Activated naive CD8-positive, alpha-beta T cell treated with anti-CD3 and anti-CD28 coated beads for 36 hours (primary cell): ENCODE measurements at regions not wholly inside any gene's neighbourhood (a gene's known extent, or its start where the extent isn't known, plus 50 kb on each side); places are given as distances from the start of the nearest gene placed in this dataset.
"Not testable (repeated sequence)": the region's sequence is repeated elsewhere in the genome, so short reads cannot be mapped to it uniquely, and the experiment has no call there.

Source experiments
- DNase-seq: peaks from one replicate; pipeline ENCODE4 v3.0.0; 2021
- H3K27ac Mint-ChIP-seq: one replicate; pipeline ENCODE4 v1.8.0; 2022; ENCODE audit warnings: mild to moderate bottlenecking, moderate library complexity, mixed read lengths
- H3K27me3 Mint-ChIP-seq: one replicate; pipeline ENCODE4 v1.8.0; 2022; ENCODE audit warnings: mild to moderate bottlenecking, mixed read lengths
- H3K36me3 Mint-ChIP-seq: one replicate; pipeline ENCODE4 v1.8.0; 2021; ENCODE audit warnings: mild to moderate bottlenecking, mixed read lengths
- H3K4me1 Mint-ChIP-seq: one replicate; pipeline ENCODE4 v1.8.0; 2021; ENCODE audit warnings: mixed read lengths
- H3K4me3 Mint-ChIP-seq: one replicate; pipeline ENCODE4 v1.8.0; 2022; ENCODE audit warnings: mild to moderate bottlenecking, moderate library complexity, mixed read lengths
- H3K9me3 Mint-ChIP-seq: one replicate; pipeline ENCODE4 v1.8.0; 2022; ENCODE audit warnings: mixed read lengths

GRCh38 chr12:4202487-4202886 lies 71.1 kb upstream of the CCND2 start:
- Mint-ChIP-seq H3K9me3 (no peaks in the 10 kb centered on the region), H3K27me3 (no peaks in the 10 kb centered on the region), H3K4me3 (no peak overlapping the region), H3K27ac (no peak overlapping the region), H3K36me3 (no peaks in the 10 kb centered on the region), H3K4me1 (peaks cover 4% of the 10 kb centered on the region)
- no peak for DNase-seq

GRCh38 chr12:4201333-4202100 lies 72.0 kb upstream of the CCND2 start:
- peaks cover 4% of the 10 kb centered on the region for H3K4me1 Mint-ChIP-seq
- no peaks in the 10 kb centered on the region for H3K9me3 Mint-ChIP-seq
- no peak for DNase-seq
- no peak overlapping the region for H3K4me3 Mint-ChIP-seq
- H3K27ac Mint-ChIP-seq, result no peak overlapping the region
- H3K27me3 Mint-ChIP-seq, result no peaks in the 10 kb centered on the region
- no peaks in the 10 kb centered on the region for H3K36me3 Mint-ChIP-seq

DNA sequence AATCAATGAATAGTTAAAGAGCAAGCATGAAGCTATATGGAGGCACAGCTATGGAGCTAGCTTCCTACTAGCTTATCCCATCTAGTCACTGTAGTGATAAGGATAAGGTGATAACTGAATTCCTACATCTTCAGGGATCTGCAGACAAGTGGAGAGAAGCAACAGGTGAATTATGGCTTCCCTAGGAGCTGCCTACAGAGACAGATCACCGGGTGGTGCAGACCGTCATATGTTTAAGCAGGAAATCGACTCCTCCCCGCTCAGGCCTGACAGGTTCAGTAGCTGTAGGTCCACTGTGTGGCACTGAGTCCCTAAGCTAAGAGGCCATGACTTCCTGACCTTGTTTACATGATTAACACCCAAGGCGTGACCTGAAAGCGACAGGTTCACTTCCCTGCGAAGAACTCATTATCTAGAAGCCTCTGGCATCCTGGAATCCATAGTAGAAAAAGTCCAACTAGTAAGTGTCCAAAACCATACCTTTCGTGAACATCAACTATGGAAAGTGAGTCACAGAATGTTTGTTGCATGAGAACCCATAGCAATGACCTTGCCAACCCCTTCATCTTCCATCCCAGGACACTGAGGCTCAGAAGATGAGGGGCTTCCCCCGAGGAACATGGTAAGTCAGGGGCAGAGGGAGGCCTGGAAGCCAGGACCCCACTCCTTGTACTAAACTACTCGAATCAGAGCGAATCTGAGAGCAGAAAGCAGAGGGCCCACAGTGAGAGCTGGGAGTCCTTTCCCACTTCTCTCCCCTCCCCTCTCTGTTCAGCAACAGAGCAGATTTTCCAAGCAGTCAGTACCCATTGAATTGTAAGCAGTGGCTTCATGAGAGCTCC lies 75.4 kb upstream of the CCND2 start:
- no peak for DNase-seq
- no peaks in the 10 kb centered on the region for H3K27me3 Mint-ChIP-seq
- H3K4me3 Mint-ChIP-seq, result no peak overlapping the region
- H3K4me1 Mint-ChIP-seq, result peaks cover 4% of the 10 kb centered on the region
- H3K27ac Mint-ChIP-seq, result no peak overlapping the region
- no peaks in the 10 kb centered on the region for H3K9me3 Mint-ChIP-seq
- no peaks in the 10 kb centered on the region for H3K36me3 Mint-ChIP-seq

- peaks cover 4% of the 10 kb centered on the region for H3K4me1 Mint-ChIP-seq
- no peak overlapping the region for H3K4me3 Mint-ChIP-seq
- H3K27ac Mint-ChIP-seq, result no peak overlapping the region
- no peak for DNase-seq
- H3K36me3 Mint-ChIP-seq, result no peaks in the 10 kb centered on the region
- H3K9me3 Mint-ChIP-seq, result no peaks in the 10 kb centered on the region
- H3K27me3 Mint-ChIP-seq, result no peaks in the 10 kb centered on the region
These were observed 76.6 kb upstream of the CCND2 start for GRCh38 chr12:4196805-4197420.

DNA sequence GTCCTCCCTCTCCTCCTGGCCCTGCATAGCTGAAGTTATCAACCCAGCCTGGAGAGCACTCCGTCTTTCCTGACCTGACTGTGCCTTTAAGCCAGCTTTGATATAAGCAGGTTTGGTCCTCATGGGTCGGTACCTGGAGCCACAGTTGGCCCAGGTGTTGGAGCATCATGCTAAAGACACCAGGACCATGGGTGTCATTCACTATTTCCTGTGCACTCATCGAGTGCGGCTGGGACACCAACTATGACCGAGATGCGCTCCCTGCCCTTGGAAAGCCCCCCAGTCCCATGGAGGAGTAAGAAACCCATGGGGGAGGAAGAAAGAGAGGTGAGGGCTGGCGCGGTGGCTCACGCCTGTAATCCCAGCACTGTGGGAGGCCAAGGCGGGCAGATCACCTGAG lies 78.9 kb upstream of the CCND2 start:
- no peaks in the 10 kb centered on the region for H3K27me3 Mint-ChIP-seq
- no peaks in the 10 kb centered on the region for H3K36me3 Mint-ChIP-seq
- no peak for DNase-seq
- H3K4me3 Mint-ChIP-seq, result no peak overlapping the region
- peaks cover 4% of the 10 kb centered on the region for H3K4me1 Mint-ChIP-seq
- no peak overlapping the region for H3K27ac Mint-ChIP-seq
- no peaks in the 10 kb centered on the region for H3K9me3 Mint-ChIP-seq

DNA sequence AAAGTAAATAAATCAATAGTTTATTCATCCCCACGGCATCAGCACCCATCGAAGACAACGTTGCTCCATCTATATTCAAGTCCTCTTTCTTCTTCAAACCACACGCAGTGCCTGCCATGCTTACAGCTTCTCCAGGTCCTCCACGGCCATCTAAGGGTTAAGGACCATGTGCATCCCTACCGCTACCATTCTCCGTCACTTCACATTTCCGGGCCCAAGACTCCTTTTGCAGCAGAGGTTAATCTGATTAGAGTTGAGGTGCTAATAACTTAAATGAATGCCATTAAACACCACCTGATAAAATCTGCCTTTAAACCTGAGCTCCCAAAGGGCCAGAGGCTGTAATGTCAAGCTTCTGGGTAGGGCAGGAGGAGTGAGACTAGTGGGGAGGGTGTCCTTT lies 79.7 kb upstream of the CCND2 start:
- H3K27me3 Mint-ChIP-seq, result no peaks in the 10 kb centered on the region
- H3K4me1 Mint-ChIP-seq, result peaks cover 4% of the 10 kb centered on the region
- H3K36me3 Mint-ChIP-seq, result no peaks in the 10 kb centered on the region
- H3K27ac Mint-ChIP-seq, result no peak overlapping the region
- no peak overlapping the region for H3K4me3 Mint-ChIP-seq
- no peak for DNase-seq
- no peaks in the 10 kb centered on the region for H3K9me3 Mint-ChIP-seq

DNA sequence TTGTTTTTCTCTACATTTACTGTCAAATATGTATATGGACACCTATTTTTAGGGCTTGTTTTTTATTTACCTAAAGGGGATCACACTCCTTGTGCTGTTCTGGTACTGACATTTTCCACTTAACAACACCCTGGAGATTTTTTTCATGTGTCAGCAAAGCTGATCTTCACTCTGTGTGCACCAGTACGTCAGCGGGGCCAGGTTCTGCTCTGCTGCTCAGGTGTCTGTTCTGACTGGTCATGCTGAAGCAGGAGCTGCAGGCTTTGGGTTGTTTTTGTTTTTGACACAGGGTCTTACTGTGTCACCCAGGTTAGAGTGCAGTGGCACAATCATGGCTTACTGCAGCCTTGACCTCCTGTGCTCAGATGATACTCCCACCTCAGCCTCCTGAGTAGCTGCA lies 81.9 kb upstream of the CCND2 start:
- DNase-seq, result no peak
- no peak overlapping the region for H3K27ac Mint-ChIP-seq
- no peaks in the 10 kb centered on the region for H3K36me3 Mint-ChIP-seq
- no peaks in the 10 kb centered on the region for H3K27me3 Mint-ChIP-seq
- H3K9me3 Mint-ChIP-seq, result no peaks in the 10 kb centered on the region
- H3K4me1 Mint-ChIP-seq, result no peaks in the 10 kb centered on the region
- no peak overlapping the region for H3K4me3 Mint-ChIP-seq

GRCh38 chr12:4191149-4191548 lies 82.4 kb upstream of the CCND2 start:
- no peaks in the 10 kb centered on the region for H3K36me3 Mint-ChIP-seq
- DNase-seq, result no peak
- H3K4me3 Mint-ChIP-seq, result no peak overlapping the region
- no peak overlapping the region for H3K27ac Mint-ChIP-seq
- no peaks in the 10 kb centered on the region for H3K9me3 Mint-ChIP-seq
- H3K4me1 Mint-ChIP-seq, result no peaks in the 10 kb centered on the region
- H3K27me3 Mint-ChIP-seq, result no peaks in the 10 kb centered on the region

DNA sequence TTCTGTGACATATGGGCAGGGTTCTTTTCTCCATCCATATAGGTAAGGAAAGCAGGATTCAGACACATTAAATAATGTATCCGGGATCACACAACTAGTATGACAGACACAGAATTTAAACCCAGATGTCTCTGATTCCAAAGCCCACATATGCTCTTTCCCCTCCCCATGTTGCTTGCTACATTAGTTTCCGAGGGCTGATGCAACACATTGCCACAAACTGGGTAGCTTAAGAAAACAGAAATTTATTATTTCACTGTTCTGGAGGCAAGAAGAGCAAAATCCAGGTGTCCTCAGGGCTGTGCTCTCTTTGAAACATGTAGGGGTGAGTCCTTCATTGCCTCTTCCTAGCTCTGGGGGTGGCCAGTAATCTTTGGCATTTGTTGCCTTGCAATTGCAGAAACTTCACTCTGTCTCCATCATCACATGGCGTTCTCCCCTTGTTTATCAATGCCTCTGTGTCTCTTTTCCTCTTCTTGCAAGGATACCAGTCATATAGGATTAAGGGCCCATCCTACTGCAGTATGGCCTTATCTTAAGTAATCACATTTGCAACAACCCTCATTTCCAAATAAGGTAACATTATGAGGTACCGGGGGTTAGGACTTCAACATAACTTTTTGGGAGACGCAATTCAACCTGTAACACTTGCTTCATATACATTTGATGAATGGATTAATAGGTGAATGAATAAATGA lies 83.0 kb upstream of the CCND2 start:
- no peaks in the 10 kb centered on the region for H3K9me3 Mint-ChIP-seq
- no peak for DNase-seq
- no peaks in the 10 kb centered on the region for H3K36me3 Mint-ChIP-seq
- no peak overlapping the region for H3K27ac Mint-ChIP-seq
- no peaks in the 10 kb centered on the region for H3K4me1 Mint-ChIP-seq
- no peak overlapping the region for H3K4me3 Mint-ChIP-seq
- peaks cover 3% of the 10 kb centered on the region for H3K27me3 Mint-ChIP-seq

DNA sequence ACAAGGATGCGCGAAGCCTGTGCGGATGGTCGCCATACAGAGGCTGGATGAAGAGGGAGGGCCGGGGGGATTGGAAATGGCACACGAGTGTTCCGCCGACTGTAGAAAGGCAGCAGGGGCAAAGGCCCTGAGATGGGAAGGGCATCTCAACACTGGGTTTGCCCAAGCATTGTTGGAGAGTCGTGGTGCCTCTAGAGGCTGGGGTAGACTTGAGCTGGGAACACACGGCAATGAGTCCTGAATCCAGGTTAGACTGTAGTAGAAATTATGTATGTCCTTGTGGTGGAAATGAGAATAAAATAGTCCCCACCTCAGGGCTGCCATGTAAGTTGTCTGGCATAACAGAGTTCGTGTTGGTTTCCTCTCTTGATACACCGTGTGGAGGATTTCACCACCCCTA lies 83.8 kb upstream of the CCND2 start:
- DNase-seq, result no peak
- Mint-ChIP-seq H3K36me3 (no peaks in the 10 kb centered on the region), H3K4me1 (no peaks in the 10 kb centered on the region), H3K27me3 (peaks cover 4% of the 10 kb centered on the region), H3K9me3 (no peaks in the 10 kb centered on the region), H3K4me3 (no peak overlapping the region), H3K27ac (no peak overlapping the region)

DNA sequence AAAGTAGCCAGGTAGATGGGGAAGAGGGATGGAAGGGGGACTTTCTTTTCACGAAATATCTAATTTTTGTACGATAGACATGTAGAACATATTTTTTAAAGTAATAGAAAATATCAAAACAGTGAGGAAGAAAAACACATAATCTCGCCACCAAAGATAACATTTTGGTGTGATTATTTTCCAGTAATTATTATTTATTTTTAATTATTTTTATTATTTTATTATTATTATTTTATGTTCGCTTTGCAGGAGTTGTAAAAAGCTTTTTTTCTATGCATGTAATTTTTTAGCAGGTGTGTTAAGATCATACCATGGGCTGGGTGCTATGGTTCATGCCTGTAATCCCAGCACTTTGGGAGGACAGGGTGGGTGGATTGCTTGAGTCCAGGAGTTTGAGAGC lies 85.6 kb upstream of the CCND2 start:
- Mint-ChIP-seq H3K36me3 (no peaks in the 10 kb centered on the region), H3K9me3 (peaks cover 2% of the 10 kb centered on the region), H3K4me3 (no peak overlapping the region), H3K27ac (no peak overlapping the region), H3K27me3 (peaks cover 4% of the 10 kb centered on the region), H3K4me1 (no peaks in the 10 kb centered on the region)
- DNase-seq, result no peak

GRCh38 chr12:4187315-4187714 lies 86.2 kb upstream of the CCND2 start:
- DNase-seq, H3K4me1 Mint-ChIP-seq, H3K36me3 Mint-ChIP-seq, H3K4me3 Mint-ChIP-seq, H3K9me3 Mint-ChIP-seq, H3K27me3 Mint-ChIP-seq, H3K27ac Mint-ChIP-seq: not testable (repeated sequence)

DNA sequence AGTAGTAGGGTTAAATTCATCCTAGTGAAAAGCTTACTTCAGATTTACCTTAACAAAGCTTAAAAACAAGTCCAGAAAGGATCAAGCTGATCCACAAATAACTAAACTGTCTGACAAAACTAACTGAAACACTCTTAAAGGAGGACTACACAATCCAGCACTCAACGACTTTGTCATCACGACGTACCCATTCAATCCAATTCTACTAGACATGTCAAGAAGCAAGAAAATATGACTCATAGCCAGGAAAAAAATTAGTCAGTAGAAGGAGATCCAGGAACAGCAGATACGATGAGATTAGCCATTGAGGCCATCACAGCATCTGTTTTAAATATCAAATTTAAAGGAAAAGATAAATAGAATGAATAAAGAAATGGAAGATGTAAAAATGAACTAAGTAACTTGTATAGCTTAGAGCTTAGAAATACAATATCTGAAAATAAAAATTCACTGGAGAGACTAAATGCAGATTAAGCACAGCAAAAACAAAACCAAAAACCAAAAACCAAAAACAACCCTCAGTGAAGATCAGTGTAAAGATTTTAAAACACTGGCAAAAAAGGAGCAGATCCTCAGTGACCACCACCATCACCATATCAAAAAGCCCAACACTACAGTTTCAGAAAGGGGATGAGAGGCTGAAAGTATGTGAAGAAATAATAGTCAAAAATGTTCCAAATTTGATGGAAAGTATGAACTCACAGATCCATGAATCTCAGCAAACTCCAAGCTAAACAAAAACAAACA lies 95.0 kb upstream of the CCND2 start:
- Mint-ChIP-seq H3K36me3 (peaks cover 2% of the 10 kb centered on the region), H3K4me1 (peaks cover 14% of the 10 kb centered on the region), H3K4me3 (no peak overlapping the region), H3K27me3 (no peaks in the 10 kb centered on the region), H3K27ac (peak overlapping the region; percentile 18), H3K9me3 (peaks cover 16% of the 10 kb centered on the region)
- DNase-seq, result no peak

DNA sequence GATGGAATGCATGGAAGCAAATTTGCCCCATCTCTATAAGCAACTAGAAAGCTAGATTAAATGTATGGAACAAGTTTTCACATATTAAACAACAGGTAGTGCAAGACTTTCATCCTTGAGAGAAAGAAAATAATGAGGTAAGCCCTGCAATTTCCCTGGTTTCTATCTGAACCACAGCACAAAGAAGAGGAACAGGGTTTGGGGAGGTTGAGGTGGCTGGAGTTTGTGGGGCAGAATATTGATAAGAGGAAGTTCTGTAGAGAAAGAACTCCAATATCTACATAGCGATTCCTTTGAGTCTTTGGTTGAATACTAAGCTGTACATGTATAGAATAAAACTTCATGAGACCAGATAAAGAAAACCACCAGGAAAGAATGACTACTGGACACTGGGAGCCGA lies 96.3 kb upstream of the CCND2 start:
- H3K4me1 Mint-ChIP-seq, result peaks cover 14% of the 10 kb centered on the region
- no peak overlapping the region for H3K27ac Mint-ChIP-seq
- no peaks in the 10 kb centered on the region for H3K27me3 Mint-ChIP-seq
- H3K36me3 Mint-ChIP-seq, result peaks cover 2% of the 10 kb centered on the region
- peaks cover 10% of the 10 kb centered on the region for H3K9me3 Mint-ChIP-seq
- DNase-seq, result no peak
- H3K4me3 Mint-ChIP-seq, result no peak overlapping the region
